Erythroblast (primary cell): ENCODE measurements at regions not wholly inside any gene's neighbourhood (a gene's known extent, or its start where the extent isn't known, plus 50 kb on each side); places are given as distances from the start of the nearest gene placed in this dataset.

Experiments
- GATA1 ChIP-seq: IDR thresholded peaks from 2 replicates; pipeline ENCODE4 v1.6.1; 2011; ENCODE audit warnings: low read depth, mild to moderate bottlenecking, control low read depth, low read length, moderate library complexity
- POLR2A ChIP-seq: IDR thresholded peaks from 2 replicates; pipeline ENCODE4 v1.6.1; 2011; ENCODE audit warnings: mild to moderate bottlenecking, low read length

GRCh38 chr10:52965509-52965908 lies 192.9 kb upstream of the MBL2 start:
- TF ChIP-seq POLR2A (no peak), GATA1 (no peak)
